Panc1 (cell line): ENCODE measurements at regions not wholly inside any gene's neighbourhood (a gene's known extent, or its start where the extent isn't known, plus 50 kb on each side); places are given as distances from the start of the nearest gene placed in this dataset.

Experiments used
- ATAC-seq: fragments of 200-7000 bp; cut with Tn5 transposase; 2 replicates; pipeline ENCODE4 v1.9.1; 2020; ENCODE audit warnings: mild to moderate bottlenecking, moderate library complexity
- BruUV-seq: library from RNA; stranded (reverse); fragments of 400-500 nt; replicated peaks from 2 replicates; lab custom pipeline; 2021; lab: Mats Ljungman, UMichigan
- CTCF ChIA-PET: fragments of 300-600 bp; sonication (Branson Sonifier 250); formaldehyde crosslinking; loops from one replicate; lab custom pipeline; 2022; ENCODE audit warnings: antibody characterized with exemption; lab: Charles Lee
- POLR2A ChIA-PET: fragments of 300-600 bp; sonication (Branson Sonifier 250); formaldehyde crosslinking; loops from one replicate; lab custom pipeline; 2022; ENCODE audit warnings: antibody characterized with exemption; lab: Charles Lee
- DNase-seq: peaks from one replicate; pipeline ENCODE4 v3.0.0-alpha.2; 2010; ENCODE audit warnings: low read depth, low spot score
- H3K27ac ChIP-seq: 2 replicates; pipeline ENCODE4 v1.5.1; 2011; ENCODE audit warnings: mild to moderate bottlenecking, low read length, inconsistent platforms
- H3K27me3 ChIP-seq: fragments of 200-500 bp; sonication (Bioruptor generic); 2 replicates; pipeline ENCODE4 v1.6.0; 2014; ENCODE audit warnings: low read length, inconsistent platforms; ENCODE audit not compliant: control insufficient read depth, insufficient read depth
- H3K36me3 ChIP-seq: fragments of 200-500 bp; sonication (Bioruptor generic); 2 replicates; pipeline ENCODE4 v1.5.1; 2014; ENCODE audit warnings: inconsistent platforms, mild to moderate bottlenecking, low read length, moderate library complexity; ENCODE audit not compliant: control insufficient read depth, insufficient read depth
- H3K4me1 ChIP-seq: 2 replicates; pipeline ENCODE4 v1.5.1; 2011; ENCODE audit warnings: inconsistent platforms, mild to moderate bottlenecking, low read length, moderate library complexity; ENCODE audit not compliant: control insufficient read depth, insufficient read depth
- H3K4me3 ChIP-seq, 2 experiments: 2 replicates each; pipeline ENCODE4 v1.5.1; 2011 to 2012; ENCODE audit warnings: low read depth in 2 of 2, low read length in 2 of 2, mild to moderate bottlenecking in 2 of 2, inconsistent platforms in 1 of 2, moderate library complexity in 1 of 2
- H3K9me3 ChIP-seq: fragments of 200-500 bp; sonication (Bioruptor generic); 2 replicates; pipeline ENCODE4 v1.5.1; 2014; ENCODE audit warnings: low read depth, mild to moderate bottlenecking, inconsistent platforms, low read length, moderate library complexity; ENCODE audit not compliant: control insufficient read depth, insufficient read depth
- CTCF ChIP-seq: fragments of 450-650 bp; IDR thresholded peaks from 2 replicates; pipeline ENCODE4 v1.5.1; 2017; ENCODE audit warnings: mild to moderate bottlenecking
- POLR2AphosphoS5 ChIP-seq: IDR thresholded peaks from 2 replicates; pipeline ENCODE4 v1.6.1; 2012; ENCODE audit warnings: mild to moderate bottlenecking, low read depth, low read length, moderate library complexity
- REST ChIP-seq, 2 experiments: IDR thresholded peaks; 2 replicates each; pipeline ENCODE4 v1.6.1; 2011 to 2012; ENCODE audit warnings: low read depth in 2 of 2, control low read depth in 1 of 2, low read length in 1 of 2, mild to moderate bottlenecking in 1 of 2, moderate library complexity in 1 of 2; ENCODE audit not compliant: insufficient read depth in 1 of 2
- SIN3A ChIP-seq: IDR thresholded peaks from 2 replicates; pipeline ENCODE4 v1.6.1; 2012; ENCODE audit warnings: low read depth, mild to moderate bottlenecking, low read length, moderate library complexity, borderline replicate concordance; ENCODE audit not compliant: insufficient read depth
- TCF7L2 ChIP-seq: IDR thresholded peaks from 2 replicates; pipeline ENCODE4 v1.6.1; 2011; ENCODE audit warnings: mild to moderate bottlenecking, low read depth, low read length, inconsistent platforms
- in situ Hi-C: cut with HindIII; loops from 2 replicates; pipeline ENCODE4 v1.10.0; 2016; ENCODE audit warnings: low sequenced_read_pairs, low pct_unique_long_range_greater_than_20kb
- intact Hi-C: fragments of 100-400 bp; cut with micrococcal nuclease; formaldehyde crosslinking; loops from one replicate; pipeline ENCODE4 v1.10.0; 2022; ENCODE audit not compliant: unreplicated experiment

DNA sequence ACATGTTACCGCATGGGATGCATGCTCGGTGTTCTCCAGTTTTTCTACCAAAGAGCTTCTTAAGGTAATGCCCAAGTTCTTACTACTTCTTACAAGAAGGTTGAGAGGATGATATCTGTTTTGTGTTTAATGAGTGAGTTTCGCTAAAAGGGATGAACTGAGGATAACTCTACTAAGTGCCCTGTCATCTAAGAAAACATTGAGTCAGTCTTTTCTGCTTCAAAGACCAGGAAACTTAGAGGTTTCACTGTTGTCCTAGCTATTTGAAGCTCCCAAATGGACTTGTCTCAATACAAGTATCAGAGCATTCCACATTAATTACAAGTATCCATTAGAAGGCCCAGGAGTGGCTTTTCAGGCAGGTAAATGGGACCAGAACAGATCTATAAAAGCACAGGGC, 296.2 kb downstream of the KBTBD8 start:
- in situ Hi-C loops: no loop called here
- ATAC-seq (no peak), DNase-seq (no peak)
- no peak overlapping the region for H3K27ac ChIP-seq
- BruUV-seq: no TSS peak
- CTCF ChIA-PET: no interaction called here
- no peaks in the 10 kb centered on the region for H3K36me3 ChIP-seq
- H3K4me3 ChIP-seq: no peak overlapping the region
- H3K4me1 ChIP-seq: no peaks in the 10 kb centered on the region
- no peaks in the 10 kb centered on the region for H3K27me3 ChIP-seq
- H3K9me3 ChIP-seq: no peaks in the 10 kb centered on the region
- POLR2A ChIA-PET: no interaction called here
- TF ChIP-seq REST (IDR thresholded peaks at IDR 0.05; ENCODE audit: insufficient read depth in 1 of 2, low read depth in 2 of 2, low read length in 1 of 2) (no peak), CTCF (no peak), SIN3A (no peak), TCF7L2 (no peak), POLR2AphosphoS5 (no peak)
- intact Hi-C loops: no loop called here

DNA sequence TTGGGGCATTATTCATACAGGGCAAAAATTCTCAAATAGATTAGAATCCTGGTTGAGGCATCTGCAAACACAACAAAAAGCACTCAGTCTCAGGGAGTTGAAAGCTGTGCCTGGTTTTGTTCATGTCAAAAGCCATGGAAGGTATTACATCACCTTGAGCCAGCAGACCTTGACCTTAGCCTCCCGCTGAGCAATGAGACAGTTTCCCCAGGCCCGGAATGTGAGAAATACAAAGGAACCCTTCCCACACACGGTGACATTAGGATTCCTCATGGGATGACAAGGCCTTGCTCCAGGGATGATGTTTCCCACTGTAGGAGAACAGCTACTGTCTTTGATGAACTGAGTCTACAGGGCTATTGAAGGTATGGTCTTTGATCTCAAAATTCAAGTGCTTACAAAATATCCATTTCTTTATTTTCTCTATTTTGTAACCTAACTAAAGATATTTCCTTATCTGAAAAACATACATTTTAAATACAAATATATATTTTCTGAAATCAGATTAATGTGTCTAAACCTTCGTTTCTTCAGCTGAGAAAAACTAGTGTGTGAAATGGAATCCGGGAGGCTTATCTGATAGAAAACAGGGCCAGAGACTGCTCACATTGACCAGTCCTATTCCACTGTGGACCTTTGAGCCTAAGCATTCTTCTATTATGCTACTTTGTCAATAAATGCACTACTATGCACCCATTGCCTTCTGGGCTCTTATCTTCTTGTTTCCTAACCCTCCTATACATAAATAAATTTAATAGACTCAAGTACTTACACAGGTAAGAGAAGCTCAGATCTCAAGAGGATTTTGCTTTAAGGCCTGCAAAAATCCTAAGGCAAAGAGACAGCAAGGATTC, 298.2 kb downstream of the KBTBD8 start:
- intact Hi-C loops (no loop called here), in situ Hi-C loops (no loop called here)
- TF ChIP-seq CTCF: no peak
- TF ChIP-seq TCF7L2: no peak
- TF ChIP-seq SIN3A: no peak
- no peak for TF ChIP-seq REST (IDR thresholded peaks at IDR 0.05; ENCODE audit: insufficient read depth in 1 of 2, low read depth in 2 of 2, low read length in 1 of 2)
- TF ChIP-seq POLR2AphosphoS5: no peak
- Histone ChIP-seq H3K36me3 (no peaks in the 10 kb centered on the region), H3K27me3 (no peaks in the 10 kb centered on the region), H3K4me3 (no peak overlapping the region), H3K9me3 (no peaks in the 10 kb centered on the region), H3K4me1 (no peaks in the 10 kb centered on the region), H3K27ac (no peak overlapping the region)
- POLR2A ChIA-PET: no interaction called here
- no TSS peak for BruUV-seq
- DNase-seq: no peak
- ATAC-seq: no peak
- CTCF ChIA-PET: no interaction called here
